ENCODE measurements at regions not wholly inside any gene's neighbourhood (a gene's known extent, or its start where the extent isn't known, plus 50 kb on each side); places are given as distances from the start of the nearest gene placed in this dataset.

- H3K4me1 ChIP-seq (ENCODE audit: control insufficient read depth, insufficient read depth, low read length): no peaks in the 10 kb centered on the region
- ChIA-PET CTCF (interaction anchor here (0.6 to 0.8 kb wide), 2 partner anchors 16 to 848 kb away, joined by 3 read pairs; no protein-coding TSS in a partner anchor), POLR2A (no interaction called here)
- H3K36me3 ChIP-seq (ENCODE audit: control insufficient read depth in 2 of 2, insufficient read depth in 1 of 2, low read length in 2 of 2): no peaks in the 10 kb centered on the region
- H3K27ac ChIP-seq (ENCODE audit: extremely low read depth, low read depth, low read length): no peak overlapping the region
- H3K4me3 ChIP-seq (ENCODE audit: low read depth, low read length): no peak overlapping the region
- no peaks in the 10 kb centered on the region for H3K9me3 ChIP-seq (ENCODE audit: control insufficient read depth, insufficient read depth, low read depth, low read length)
- TF ChIP-seq ZNF571 (tag by site-specific recombination; IDR thresholded peaks at IDR 0.05): no peak
- TF ChIP-seq ZNF350 (tag by site-specific recombination; IDR thresholded peaks at IDR 0.05): no peak
- no peak for TF ChIP-seq ZNF335 (tag by site-specific recombination; conservative IDR thresholded peaks at IDR 0.05)
- TF ChIP-seq ZNF248 (tag by site-specific recombination; IDR thresholded peaks at IDR 0.05): no peak
- no peak for TF ChIP-seq ZNF292 (tag by site-specific recombination; IDR thresholded peaks at IDR 0.05; ENCODE audit: borderline replicate concordance, low read depth)
- no peak for TF ChIP-seq BCL11A (tag by site-specific recombination; IDR thresholded peaks at IDR 0.05; ENCODE audit: low read depth)
- no peak for TF ChIP-seq ZNF624 (tag by site-specific recombination; IDR thresholded peaks at IDR 0.05)
- TF ChIP-seq ZEB2 (tag by site-specific recombination; IDR thresholded peaks at IDR 0.05): no peak
- no peak for TF ChIP-seq PRDM4 (tag by site-specific recombination; IDR thresholded peaks at IDR 0.05)
- TF ChIP-seq ZNF626 (tag by site-specific recombination; IDR thresholded peaks at IDR 0.05): no peak
- no peak for TF ChIP-seq ZBTB44 (tag by site-specific recombination; IDR thresholded peaks at IDR 0.05)
- no peak for TF ChIP-seq ZNF280D (tag by site-specific recombination; IDR thresholded peaks at IDR 0.05)
- TF ChIP-seq ZFP41 (tag by site-specific recombination; IDR thresholded peaks at IDR 0.05; ENCODE audit: borderline replicate concordance): no peak
Measured at GRCh38 chr13:103157016-103157415, 90.8 kb upstream of the SLC10A2 start.

GRCh38 chr13:103156346-103156998 lies 90.3 kb upstream of the SLC10A2 start:
- ChIA-PET POLR2A (no interaction called here), CTCF (interaction anchor here (0.8 kb wide), 1 partner anchor 17 kb away, joined by 3 read pairs; no protein-coding TSS in a partner anchor)
- H3K9me3 ChIP-seq (ENCODE audit: control insufficient read depth, insufficient read depth, low read depth, low read length): no peaks in the 10 kb centered on the region
- TF ChIP-seq ZSCAN18 (tag by site-specific recombination; IDR thresholded peaks at IDR 0.05): no peak
- no peak for TF ChIP-seq ZNF148 (tag by site-specific recombination; IDR thresholded peaks at IDR 0.05; ENCODE audit: borderline replicate concordance)
- no peak for TF ChIP-seq ZNF324 (tag by site-specific recombination; IDR thresholded peaks at IDR 0.05)
- TF ChIP-seq ZNF785 (tag by site-specific recombination; IDR thresholded peaks at IDR 0.05): no peak
- no peak for TF ChIP-seq REST (tag by site-specific recombination; IDR thresholded peaks at IDR 0.05)
- TF ChIP-seq ZNF274 (IDR thresholded peaks at IDR 0.05; ENCODE audit: low read length): no peak
- no peak for TF ChIP-seq ZNF274 (tag by site-specific recombination; IDR thresholded peaks at IDR 0.05; ENCODE audit: borderline replicate concordance)

More at GRCh38 chr13:103156346-103156998, 90.3 kb upstream of the SLC10A2 start:
- no peaks in the 10 kb centered on the region for H3K4me1 ChIP-seq (ENCODE audit: control insufficient read depth, insufficient read depth, low read length)
- H3K27ac ChIP-seq (ENCODE audit: extremely low read depth, low read depth, low read length): no peak overlapping the region
- no peak overlapping the region for H3K4me3 ChIP-seq (ENCODE audit: low read depth, low read length)
- no peaks in the 10 kb centered on the region for H3K36me3 ChIP-seq (ENCODE audit: control insufficient read depth in 2 of 2, insufficient read depth in 1 of 2, low read length in 2 of 2)
